IMR-90 (cell line): ENCODE measurements at regions not wholly inside any gene's neighbourhood (a gene's known extent, or its start where the extent isn't known, plus 50 kb on each side); places are given as distances from the start of the nearest gene placed in this dataset.

ENCODE experiments used
- BHLHE40 ChIP-seq: fragments of 150-350 bp; IDR thresholded peaks from 2 replicates; pipeline ENCODE4 v1.6.1; 2016; ENCODE audit warnings: mild to moderate bottlenecking, low read depth, low read length
- CTCF ChIP-seq: conservative IDR thresholded peaks from 2 replicates; pipeline ENCODE4 v1.5.1; 2012; ENCODE audit warnings: mild to moderate bottlenecking, low read depth, low read length, improper control_type of control experiment
- ELK1 ChIP-seq: fragments of 150-350 bp; IDR thresholded peaks from 2 replicates; pipeline ENCODE4 v1.6.1; 2016; ENCODE audit warnings: low read depth, mild to moderate bottlenecking, low read length, moderate library complexity, borderline replicate concordance
- FOS ChIP-seq: fragments of 150-350 bp; IDR thresholded peaks from 2 replicates; pipeline ENCODE4 v1.6.1; 2016; ENCODE audit warnings: low read depth, low read length
- MAFK ChIP-seq: IDR thresholded peaks from 2 replicates; pipeline ENCODE4 v1.6.1; 2012; ENCODE audit warnings: low read depth, low read length, improper control_type of control experiment
- MAZ ChIP-seq: IDR thresholded peaks from 2 replicates; pipeline ENCODE4 v1.6.1; 2012; ENCODE audit warnings: low read depth, mild to moderate bottlenecking, low read length, improper control_type of control experiment, moderate library complexity, borderline replicate concordance
- POLR2A ChIP-seq: IDR thresholded peaks from 2 replicates; pipeline ENCODE4 v1.6.1; 2012; ENCODE audit warnings: mild to moderate bottlenecking, low read depth, low read length
- RFX5 ChIP-seq: IDR thresholded peaks from 2 replicates; pipeline ENCODE4 v1.8.0; 2012; ENCODE audit warnings: low read depth, mild to moderate bottlenecking, low read length, moderate library complexity
- SMC3 ChIP-seq: fragments of 150-350 bp; IDR thresholded peaks from 2 replicates; pipeline ENCODE4 v1.6.1; 2016; ENCODE audit warnings: low read depth, mild to moderate bottlenecking, antibody characterized with exemption, low read length, moderate library complexity
- USF2 ChIP-seq: fragments of 150-350 bp; IDR thresholded peaks from 2 replicates; pipeline ENCODE4 v1.6.1; 2017; ENCODE audit warnings: mild to moderate bottlenecking, antibody characterized with exemption, low read length, low read depth

- no peak for TF ChIP-seq BHLHE40
- no peak for TF ChIP-seq SMC3
- no peak for TF ChIP-seq POLR2A
- no peak for TF ChIP-seq USF2
- no peak for TF ChIP-seq FOS
- TF ChIP-seq CTCF, result no peak
- TF ChIP-seq MAZ, result no peak
- TF ChIP-seq RFX5, result no peak
- TF ChIP-seq MAFK, result no peak
- no peak for TF ChIP-seq ELK1
Measured at GRCh38 chr6:26224547-26224912, 137.3 kb downstream of the HFE start.
